ENCODE measurements at regions not wholly inside any gene's neighbourhood (a gene's known extent, or its start where the extent isn't known, plus 50 kb on each side); places are given as distances from the start of the nearest gene placed in this dataset.

DNA sequence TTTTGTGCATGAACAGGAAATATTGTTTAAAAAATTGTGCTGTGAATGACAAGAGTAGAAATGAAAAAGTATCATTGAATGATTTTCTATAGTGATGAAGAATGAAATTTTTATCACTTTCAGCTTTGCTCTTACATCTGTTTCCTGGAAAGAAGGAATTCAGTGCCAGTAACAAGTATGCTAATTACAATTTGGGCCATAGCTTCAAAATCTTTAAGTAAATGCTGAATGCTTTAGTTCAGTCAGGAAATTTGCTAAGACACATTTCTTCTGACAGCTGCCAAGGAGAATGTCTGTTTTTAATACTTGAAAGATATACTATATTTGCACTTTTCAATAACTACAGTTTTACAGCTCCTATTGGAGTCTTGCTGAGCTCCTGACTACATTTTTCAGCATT lies 203.7 kb upstream of the RSPO3 start:
- peaks cover 3% of the 10 kb centered on the region; the same call in 1 of the 2 replicates for H3K9me3 ChIP-seq (ENCODE audit: insufficient read depth, low read depth, low read length)
- no peaks in the 10 kb centered on the region for H4K20me1 ChIP-seq (ENCODE audit: insufficient read depth, low read length, poor library complexity, severe bottlenecking)
- H3K4me3 ChIP-seq (ENCODE audit: low read length, poor library complexity, severe bottlenecking), result no peak overlapping the region
- no peak overlapping the region for H3K9ac ChIP-seq (ENCODE audit: low read depth, low read length, poor library complexity, severe bottlenecking)
- 0 out of 2 replicates have a peak overlapping the region, but pooled peaks have one; percentile 11 for H2AFZ ChIP-seq (ENCODE audit: low read length)
- no peaks in the 10 kb centered on the region for H3K36me3 ChIP-seq (ENCODE audit: insufficient read depth, low read length)
- H3K79me2 ChIP-seq (ENCODE audit: insufficient read depth, low read length), result no peaks in the 10 kb centered on the region
- H3F3A ChIP-seq (ENCODE audit: low read depth), result no peaks in the 10 kb centered on the region
- H3K4me2 ChIP-seq (ENCODE audit: low read depth, low read length, poor library complexity, severe bottlenecking), result no peak overlapping the region
- TF ChIP-seq, protein P1, sequence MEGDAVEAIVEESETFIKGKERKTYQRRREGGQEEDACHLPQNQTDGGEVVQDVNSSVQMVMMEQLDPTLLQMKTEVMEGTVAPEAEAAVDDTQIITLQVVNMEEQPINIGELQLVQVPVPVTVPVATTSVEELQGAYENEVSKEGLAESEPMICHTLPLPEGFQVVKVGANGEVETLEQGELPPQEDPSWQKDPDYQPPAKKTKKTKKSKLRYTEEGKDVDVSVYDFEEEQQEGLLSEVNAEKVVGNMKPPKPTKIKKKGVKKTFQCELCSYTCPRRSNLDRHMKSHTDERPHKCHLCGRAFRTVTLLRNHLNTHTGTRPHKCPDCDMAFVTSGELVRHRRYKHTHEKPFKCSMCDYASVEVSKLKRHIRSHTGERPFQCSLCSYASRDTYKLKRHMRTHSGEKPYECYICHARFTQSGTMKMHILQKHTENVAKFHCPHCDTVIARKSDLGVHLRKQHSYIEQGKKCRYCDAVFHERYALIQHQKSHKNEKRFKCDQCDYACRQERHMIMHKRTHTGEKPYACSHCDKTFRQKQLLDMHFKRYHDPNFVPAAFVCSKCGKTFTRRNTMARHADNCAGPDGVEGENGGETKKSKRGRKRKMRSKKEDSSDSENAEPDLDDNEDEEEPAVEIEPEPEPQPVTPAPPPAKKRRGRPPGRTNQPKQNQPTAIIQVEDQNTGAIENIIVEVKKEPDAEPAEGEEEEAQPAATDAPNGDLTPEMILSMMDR (conservative IDR thresholded peaks at IDR 0.05; ENCODE audit: low read length), result no peak
- no peak for TF ChIP-seq EZH2phosphoT487 (IDR thresholded peaks at IDR 0.05; ENCODE audit: borderline replicate concordance)
- no peaks in the 10 kb centered on the region for H3K27me3 ChIP-seq (ENCODE audit: insufficient read depth, low read length, poor library complexity, severe bottlenecking)
- H3K9me2 ChIP-seq (replicated peaks; ENCODE audit: low read depth, low read length), result no peaks in the 10 kb centered on the region
- H3K4me1 ChIP-seq (ENCODE audit: insufficient read depth, low read length, poor library complexity, severe bottlenecking), result peaks cover 4% of the 10 kb centered on the region

DNA sequence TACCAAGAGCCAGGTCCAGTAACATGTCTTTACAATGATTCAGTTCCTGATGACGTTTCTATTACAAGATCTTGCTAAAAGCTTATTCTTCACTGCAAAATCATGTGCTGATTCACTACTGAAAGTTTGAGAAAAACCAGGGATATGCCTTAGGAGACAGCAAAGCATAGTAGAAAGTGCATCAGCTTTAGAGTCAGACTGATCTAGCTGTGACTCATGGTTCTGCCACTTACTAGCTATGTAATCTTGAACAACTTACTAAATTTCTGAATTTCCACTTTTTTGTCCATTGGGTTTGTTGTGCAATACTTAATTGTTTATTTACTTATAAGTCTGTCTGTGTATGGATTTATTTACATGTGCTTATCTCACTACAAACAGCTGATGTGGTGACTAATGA lies 198.5 kb upstream of the RSPO3 start:
- H3K4me1 ChIP-seq (ENCODE audit: insufficient read depth, low read length, poor library complexity, severe bottlenecking), result peaks cover under 1% of the 10 kb centered on the region
- H3K4me2 ChIP-seq (ENCODE audit: low read depth, low read length, poor library complexity, severe bottlenecking), result no peak overlapping the region
- no peaks in the 10 kb centered on the region for H3K9me2 ChIP-seq (replicated peaks; ENCODE audit: low read depth, low read length)
- no peaks in the 10 kb centered on the region for H3K9me3 ChIP-seq (ENCODE audit: insufficient read depth, low read depth, low read length)
- TF ChIP-seq, protein P1 (conservative IDR thresholded peaks at IDR 0.05; ENCODE audit: low read length), result no peak
- TF ChIP-seq EZH2phosphoT487 (IDR thresholded peaks at IDR 0.05; ENCODE audit: borderline replicate concordance), result no peak
- no peaks in the 10 kb centered on the region for H3K79me2 ChIP-seq (ENCODE audit: insufficient read depth, low read length)
- no peaks in the 10 kb centered on the region for H3K36me3 ChIP-seq (ENCODE audit: insufficient read depth, low read length)
- no peak overlapping the region for H3K9ac ChIP-seq (ENCODE audit: low read depth, low read length, poor library complexity, severe bottlenecking)
- no peak overlapping the region for H3K4me3 ChIP-seq (ENCODE audit: low read length, poor library complexity, severe bottlenecking)
- no peak overlapping the region for H2AFZ ChIP-seq (ENCODE audit: low read length)
- no peaks in the 10 kb centered on the region for H3K27me3 ChIP-seq (ENCODE audit: insufficient read depth, low read length, poor library complexity, severe bottlenecking)
- H4K20me1 ChIP-seq (ENCODE audit: insufficient read depth, low read length, poor library complexity, severe bottlenecking), result no peaks in the 10 kb centered on the region
- H3F3A ChIP-seq (ENCODE audit: low read depth), result no peaks in the 10 kb centered on the region

DNA sequence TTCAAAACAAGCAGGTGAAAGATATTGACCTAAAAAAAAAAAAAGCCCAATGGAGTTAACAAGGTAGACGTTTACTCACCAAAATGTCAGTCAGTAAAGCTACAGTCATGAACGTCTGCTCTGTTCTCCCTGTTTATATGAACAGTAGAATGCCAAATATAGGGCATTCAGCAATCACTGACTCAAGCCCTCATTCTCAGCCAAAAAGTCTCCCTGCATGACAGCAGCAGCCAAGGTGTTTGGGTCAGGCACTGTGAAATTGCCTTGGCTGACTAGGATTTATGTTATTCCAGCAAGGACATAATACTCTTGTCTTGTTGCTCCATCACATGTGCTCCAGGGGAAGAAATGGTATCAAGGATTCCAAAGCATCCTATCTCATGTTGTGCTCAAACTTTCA lies 194.7 kb upstream of the RSPO3 start:
- Histone ChIP-seq H3K9ac (ENCODE audit: low read depth, low read length, poor library complexity, severe bottlenecking) (no peak overlapping the region), H3K36me3 (ENCODE audit: insufficient read depth, low read length) (no peaks in the 10 kb centered on the region), H3K4me2 (ENCODE audit: low read depth, low read length, poor library complexity, severe bottlenecking) (no peak overlapping the region), H3K79me2 (ENCODE audit: insufficient read depth, low read length) (no peaks in the 10 kb centered on the region), H3K4me3 (ENCODE audit: low read length, poor library complexity, severe bottlenecking) (no peak overlapping the region), H3K4me1 (ENCODE audit: insufficient read depth, low read length, poor library complexity, severe bottlenecking) (no peaks in the 10 kb centered on the region), H3K27me3 (ENCODE audit: insufficient read depth, low read length, poor library complexity, severe bottlenecking) (no peaks in the 10 kb centered on the region), H2AFZ (ENCODE audit: low read length) (no peak overlapping the region), H3F3A (ENCODE audit: low read depth) (no peaks in the 10 kb centered on the region), H3K9me3 (ENCODE audit: insufficient read depth, low read depth, low read length) (no peaks in the 10 kb centered on the region), H3K9me2 (replicated peaks; ENCODE audit: low read depth, low read length) (no peaks in the 10 kb centered on the region), H4K20me1 (ENCODE audit: insufficient read depth, low read length, poor library complexity, severe bottlenecking) (no peaks in the 10 kb centered on the region)
- TF ChIP-seq, protein P1 (conservative IDR thresholded peaks at IDR 0.05; ENCODE audit: low read length), result no peak
- TF ChIP-seq EZH2phosphoT487 (IDR thresholded peaks at IDR 0.05; ENCODE audit: borderline replicate concordance), result no peak
